ENCODE measurements at regions not wholly inside any gene's neighbourhood (a gene's known extent, or its start where the extent isn't known, plus 50 kb on each side); places are given as distances from the start of the nearest gene placed in this dataset.
"Not testable (repeated sequence)": the region's sequence is repeated elsewhere in the genome, so short reads cannot be mapped to it uniquely, and the experiment has no call there.

GRCh38 chr10:77740396-77740795 is 102.8 kb upstream of the KCNMA1 start:
- not testable (repeated sequence) for DNase-seq

- no peak for DNase-seq
Measured at GRCh38 chr10:77738496-77739158, 101.0 kb upstream of the KCNMA1 start.

- DNase-seq = no peak
Measured at GRCh38 chr10:77737608-77738007, 100.0 kb upstream of the KCNMA1 start.

GRCh38 chr10:77735136-77735535 is 97.5 kb upstream of the KCNMA1 start:
- DNase-seq = not testable (repeated sequence)

- no peak for DNase-seq
Measured at GRCh38 chr10:77732213-77733003, 94.8 kb upstream of the KCNMA1 start.

GRCh38 chr10:77727481-77727880 is 89.9 kb upstream of the KCNMA1 start:
- no peak for DNase-seq

GRCh38 chr10:77726732-77727131 is 89.1 kb upstream of the KCNMA1 start:
- DNase-seq = no peak

GRCh38 chr10:77726301-77726700 is 88.7 kb upstream of the KCNMA1 start:
- DNase-seq = no peak

- DNase-seq = no peak
Measured at GRCh38 chr10:77724820-77725219, 87.2 kb upstream of the KCNMA1 start.

GRCh38 chr10:77723376-77723775 is 85.8 kb upstream of the KCNMA1 start:
- DNase-seq = no peak

GRCh38 chr10:77722956-77723355 is 85.3 kb upstream of the KCNMA1 start:
- not testable (repeated sequence) for DNase-seq

GRCh38 chr10:77721815-77722214 is 84.2 kb upstream of the KCNMA1 start:
- DNase-seq = no peak

GRCh38 chr10:77718957-77719356 is 81.3 kb upstream of the KCNMA1 start:
- DNase-seq = no peak

- DNase-seq = not testable (repeated sequence)
Measured at GRCh38 chr10:77718312-77718711, 80.7 kb upstream of the KCNMA1 start.

- DNase-seq = no peak
Measured at GRCh38 chr10:77717336-77717735, 79.7 kb upstream of the KCNMA1 start.

- DNase-seq = no peak
Measured at GRCh38 chr10:77716458-77717317, 79.1 kb upstream of the KCNMA1 start.

GRCh38 chr10:77715536-77715935 is 77.9 kb upstream of the KCNMA1 start:
- DNase-seq = no peak

GRCh38 chr10:77715088-77715487 is 77.5 kb upstream of the KCNMA1 start:
- no peak for DNase-seq

GRCh38 chr10:77713521-77714280 is 76.1 kb upstream of the KCNMA1 start:
- DNase-seq = no peak

GRCh38 chr10:77712207-77712606 is 74.6 kb upstream of the KCNMA1 start:
- DNase-seq = no peak

GRCh38 chr10:77711683-77712049 is 74.1 kb upstream of the KCNMA1 start:
- no peak for DNase-seq

- peak; percentile 92 for DNase-seq
Measured at GRCh38 chr10:77710759-77711682, 73.4 kb upstream of the KCNMA1 start.

Measured in activated CD8-positive, alpha-beta memory T cell treated with anti-CD3 and anti-CD28 coated beads for 24 hours (primary cell).